SK-N-MC (cell line): ENCODE measurements at regions not wholly inside any gene's neighbourhood (a gene's known extent, or its start where the extent isn't known, plus 50 kb on each side); places are given as distances from the start of the nearest gene placed in this dataset.

Source experiments
- EZH2 ChIP-seq: fragments of 200-600 bp; sonication (generic); IDR thresholded peaks from one replicate; pipeline ENCODE4 v1.6.1; 2017; ENCODE audit warnings: antibody characterized with exemption
- FOXP2 ChIP-seq: optimal IDR thresholded peaks from 2 replicates; pipeline ENCODE3; 2011; ENCODE audit warnings: mild to moderate bottlenecking, moderate library complexity; ENCODE audit not compliant: insufficient read depth; ENCODE audit errors: extremely low read length, control extremely low read depth
- POLR2AphosphoS5 ChIP-seq: IDR thresholded peaks from 2 replicates; pipeline ENCODE4 v1.6.1; 2012; ENCODE audit warnings: mild to moderate bottlenecking, low read depth, low read length, borderline replicate concordance

GRCh38 chr20:48102931-48103660 lies 317.8 kb upstream of the SULF2 start:
- TF ChIP-seq EZH2 = no peak
- TF ChIP-seq POLR2AphosphoS5 = no peak
- no peak for TF ChIP-seq FOXP2
